Neural cell (in vitro differentiated cells): ENCODE measurements at regions not wholly inside any gene's neighbourhood (a gene's known extent, or its start where the extent isn't known, plus 50 kb on each side); places are given as distances from the start of the nearest gene placed in this dataset.

Experiments
- TAF1 ChIP-seq: IDR thresholded peaks from 2 replicates; pipeline ENCODE4 v1.6.1; 2012; ENCODE audit warnings: low read depth
- TF ChIP-seq, protein P1 (sequence below): fragments of 450-650 bp; IDR thresholded peaks from 2 replicates; pipeline ENCODE4 v1.5.1; 2014; ENCODE audit warnings: antibody characterized with exemption, mild to moderate bottlenecking, moderate library complexity; ENCODE audit not compliant: poor library complexity, severe bottlenecking
- TF ChIP-seq, protein P2 (sequence below): IDR thresholded peaks from 2 replicates; pipeline ENCODE4 v1.6.1; 2012; ENCODE audit warnings: borderline replicate concordance

DNA sequence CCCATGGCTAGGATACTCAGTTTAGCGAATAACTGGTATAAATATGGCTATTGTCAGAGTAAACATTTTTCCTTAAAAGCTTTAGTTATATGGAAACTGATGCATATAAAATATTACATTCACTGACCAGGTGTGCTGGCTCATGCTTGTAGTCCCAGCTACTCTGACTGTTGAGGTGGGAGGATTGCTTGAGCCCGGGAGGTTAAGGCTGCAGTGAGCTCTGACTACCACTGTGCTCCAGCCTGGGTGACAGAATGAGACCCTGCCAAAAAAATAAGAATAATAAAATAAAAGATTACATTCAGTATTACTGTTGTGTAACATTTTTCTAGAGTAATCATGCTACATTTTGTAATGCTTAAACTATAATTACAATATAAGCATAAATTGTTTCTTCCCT lies 350.4 kb upstream of the FSIP2 start:
- TF ChIP-seq, protein P1, sequence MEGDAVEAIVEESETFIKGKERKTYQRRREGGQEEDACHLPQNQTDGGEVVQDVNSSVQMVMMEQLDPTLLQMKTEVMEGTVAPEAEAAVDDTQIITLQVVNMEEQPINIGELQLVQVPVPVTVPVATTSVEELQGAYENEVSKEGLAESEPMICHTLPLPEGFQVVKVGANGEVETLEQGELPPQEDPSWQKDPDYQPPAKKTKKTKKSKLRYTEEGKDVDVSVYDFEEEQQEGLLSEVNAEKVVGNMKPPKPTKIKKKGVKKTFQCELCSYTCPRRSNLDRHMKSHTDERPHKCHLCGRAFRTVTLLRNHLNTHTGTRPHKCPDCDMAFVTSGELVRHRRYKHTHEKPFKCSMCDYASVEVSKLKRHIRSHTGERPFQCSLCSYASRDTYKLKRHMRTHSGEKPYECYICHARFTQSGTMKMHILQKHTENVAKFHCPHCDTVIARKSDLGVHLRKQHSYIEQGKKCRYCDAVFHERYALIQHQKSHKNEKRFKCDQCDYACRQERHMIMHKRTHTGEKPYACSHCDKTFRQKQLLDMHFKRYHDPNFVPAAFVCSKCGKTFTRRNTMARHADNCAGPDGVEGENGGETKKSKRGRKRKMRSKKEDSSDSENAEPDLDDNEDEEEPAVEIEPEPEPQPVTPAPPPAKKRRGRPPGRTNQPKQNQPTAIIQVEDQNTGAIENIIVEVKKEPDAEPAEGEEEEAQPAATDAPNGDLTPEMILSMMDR, result no peak
- TF ChIP-seq TAF1, result no peak
- TF ChIP-seq, protein P2, sequence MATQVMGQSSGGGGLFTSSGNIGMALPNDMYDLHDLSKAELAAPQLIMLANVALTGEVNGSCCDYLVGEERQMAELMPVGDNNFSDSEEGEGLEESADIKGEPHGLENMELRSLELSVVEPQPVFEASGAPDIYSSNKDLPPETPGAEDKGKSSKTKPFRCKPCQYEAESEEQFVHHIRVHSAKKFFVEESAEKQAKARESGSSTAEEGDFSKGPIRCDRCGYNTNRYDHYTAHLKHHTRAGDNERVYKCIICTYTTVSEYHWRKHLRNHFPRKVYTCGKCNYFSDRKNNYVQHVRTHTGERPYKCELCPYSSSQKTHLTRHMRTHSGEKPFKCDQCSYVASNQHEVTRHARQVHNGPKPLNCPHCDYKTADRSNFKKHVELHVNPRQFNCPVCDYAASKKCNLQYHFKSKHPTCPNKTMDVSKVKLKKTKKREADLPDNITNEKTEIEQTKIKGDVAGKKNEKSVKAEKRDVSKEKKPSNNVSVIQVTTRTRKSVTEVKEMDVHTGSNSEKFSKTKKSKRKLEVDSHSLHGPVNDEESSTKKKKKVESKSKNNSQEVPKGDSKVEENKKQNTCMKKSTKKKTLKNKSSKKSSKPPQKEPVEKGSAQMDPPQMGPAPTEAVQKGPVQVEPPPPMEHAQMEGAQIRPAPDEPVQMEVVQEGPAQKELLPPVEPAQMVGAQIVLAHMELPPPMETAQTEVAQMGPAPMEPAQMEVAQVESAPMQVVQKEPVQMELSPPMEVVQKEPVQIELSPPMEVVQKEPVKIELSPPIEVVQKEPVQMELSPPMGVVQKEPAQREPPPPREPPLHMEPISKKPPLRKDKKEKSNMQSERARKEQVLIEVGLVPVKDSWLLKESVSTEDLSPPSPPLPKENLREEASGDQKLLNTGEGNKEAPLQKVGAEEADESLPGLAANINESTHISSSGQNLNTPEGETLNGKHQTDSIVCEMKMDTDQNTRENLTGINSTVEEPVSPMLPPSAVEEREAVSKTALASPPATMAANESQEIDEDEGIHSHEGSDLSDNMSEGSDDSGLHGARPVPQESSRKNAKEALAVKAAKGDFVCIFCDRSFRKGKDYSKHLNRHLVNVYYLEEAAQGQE, result no peak
